Retinal pigment epithelial cell (primary cell): ENCODE measurements at regions not wholly inside any gene's neighbourhood (a gene's known extent, or its start where the extent isn't known, plus 50 kb on each side); places are given as distances from the start of the nearest gene placed in this dataset.
"Not testable (repeated sequence)": the region's sequence is repeated elsewhere in the genome, so short reads cannot be mapped to it uniquely, and the experiment has no call there.

Experiments used
- DNase-seq: peaks from one replicate; pipeline ENCODE4 v3.0.0-alpha.2; 2010; ENCODE audit warnings: low read depth
- H3K4me3 ChIP-seq: 2 replicates; pipeline ENCODE4 v1.5.1; 2011; ENCODE audit warnings: mild to moderate bottlenecking, low read length, control low read depth, moderate library complexity
- TF ChIP-seq, protein P1 (sequence below): conservative IDR thresholded peaks from 2 replicates; pipeline ENCODE4 v1.5.1; 2011; ENCODE audit warnings: low read depth, low read length, control low read depth, inconsistent platforms

DNA sequence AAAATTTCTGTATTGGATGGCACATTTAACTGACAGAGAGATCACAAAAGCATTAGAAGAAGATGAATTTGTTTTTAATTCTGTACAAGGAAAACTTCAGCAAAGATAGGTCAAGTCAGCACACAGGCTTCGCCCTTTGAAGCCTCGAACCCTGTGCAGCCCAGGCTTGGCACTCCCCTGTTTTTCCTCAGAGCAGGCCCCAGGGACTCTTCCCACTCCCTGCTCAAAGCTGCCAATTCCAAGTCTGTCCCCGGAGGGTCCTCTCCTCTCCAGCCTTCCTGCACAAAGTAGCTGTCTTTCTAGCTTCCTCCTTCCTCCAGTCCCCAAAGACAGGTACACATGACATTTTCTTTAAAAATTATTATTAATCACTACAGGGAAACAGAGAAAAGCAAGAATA, 466.3 kb downstream of the PPARGC1A start:
- TF ChIP-seq, protein P1, sequence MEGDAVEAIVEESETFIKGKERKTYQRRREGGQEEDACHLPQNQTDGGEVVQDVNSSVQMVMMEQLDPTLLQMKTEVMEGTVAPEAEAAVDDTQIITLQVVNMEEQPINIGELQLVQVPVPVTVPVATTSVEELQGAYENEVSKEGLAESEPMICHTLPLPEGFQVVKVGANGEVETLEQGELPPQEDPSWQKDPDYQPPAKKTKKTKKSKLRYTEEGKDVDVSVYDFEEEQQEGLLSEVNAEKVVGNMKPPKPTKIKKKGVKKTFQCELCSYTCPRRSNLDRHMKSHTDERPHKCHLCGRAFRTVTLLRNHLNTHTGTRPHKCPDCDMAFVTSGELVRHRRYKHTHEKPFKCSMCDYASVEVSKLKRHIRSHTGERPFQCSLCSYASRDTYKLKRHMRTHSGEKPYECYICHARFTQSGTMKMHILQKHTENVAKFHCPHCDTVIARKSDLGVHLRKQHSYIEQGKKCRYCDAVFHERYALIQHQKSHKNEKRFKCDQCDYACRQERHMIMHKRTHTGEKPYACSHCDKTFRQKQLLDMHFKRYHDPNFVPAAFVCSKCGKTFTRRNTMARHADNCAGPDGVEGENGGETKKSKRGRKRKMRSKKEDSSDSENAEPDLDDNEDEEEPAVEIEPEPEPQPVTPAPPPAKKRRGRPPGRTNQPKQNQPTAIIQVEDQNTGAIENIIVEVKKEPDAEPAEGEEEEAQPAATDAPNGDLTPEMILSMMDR = no peak
- no peak overlapping the region for H3K4me3 ChIP-seq
- DNase-seq = no peak

DNA sequence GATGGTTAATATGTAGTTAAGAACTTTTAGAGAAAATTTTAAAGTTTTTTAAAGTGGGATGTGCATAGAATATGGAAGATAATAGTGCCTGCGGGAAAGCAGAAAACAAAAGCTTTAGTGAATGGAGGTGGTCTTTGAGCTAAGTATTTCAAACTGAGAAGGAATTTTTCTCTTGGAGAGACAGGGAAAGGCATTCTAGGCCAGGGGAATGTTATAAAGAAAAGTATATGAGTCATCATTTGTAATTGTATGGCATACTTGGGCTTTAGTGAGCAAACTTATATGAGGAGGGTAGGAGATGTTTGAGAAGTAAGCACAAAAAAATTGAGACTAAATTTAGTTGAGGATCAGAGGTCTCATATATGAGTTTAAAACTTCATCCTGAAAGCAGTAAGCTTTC, 467.0 kb downstream of the PPARGC1A start:
- H3K4me3 ChIP-seq = no peak overlapping the region
- TF ChIP-seq, protein P1 = no peak
- no peak for DNase-seq

DNA sequence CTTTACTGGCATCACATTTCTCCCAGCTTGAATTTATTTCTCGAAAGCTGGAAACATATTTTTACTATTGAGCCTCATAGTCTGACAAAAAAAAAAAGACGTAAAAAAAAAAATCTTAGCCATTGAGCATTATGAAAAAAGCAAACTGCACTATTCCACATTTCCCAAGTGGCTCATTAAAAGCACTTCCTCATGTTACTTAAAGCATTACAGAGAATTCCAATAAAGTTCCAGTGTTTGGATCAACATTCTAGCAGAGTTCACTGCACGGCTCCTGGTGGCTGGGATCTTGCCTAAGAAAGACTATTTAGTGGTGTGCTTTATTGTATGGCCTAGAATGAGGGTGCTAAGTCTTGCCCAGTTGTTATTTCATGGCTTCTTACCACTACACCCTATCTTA, 476.2 kb downstream of the PPARGC1A start:
- H3K4me3 ChIP-seq = no peak overlapping the region
- DNase-seq = no peak
- TF ChIP-seq, protein P1 = no peak

DNA sequence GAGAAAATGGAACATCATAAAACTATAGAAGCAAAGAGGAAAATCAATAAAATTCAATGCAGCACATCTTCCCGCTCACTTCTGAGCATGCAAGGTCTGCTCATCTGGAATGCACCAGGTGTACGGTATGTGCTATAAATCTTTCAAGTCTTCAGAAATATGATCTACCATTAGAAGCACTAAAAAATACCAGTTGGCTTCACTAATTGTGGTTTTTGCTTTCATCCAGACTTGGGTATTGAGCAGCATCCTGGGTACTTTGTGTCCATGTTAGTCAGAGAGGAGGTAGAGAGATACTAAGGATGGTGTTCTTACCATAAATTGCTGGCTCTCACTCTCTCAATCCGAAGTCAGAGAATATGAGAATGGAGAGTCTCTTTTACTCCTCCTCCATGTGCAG, 477.1 kb downstream of the PPARGC1A start:
- no peak for DNase-seq
- H3K4me3 ChIP-seq = no peak overlapping the region
- TF ChIP-seq, protein P1 = no peak

DNA sequence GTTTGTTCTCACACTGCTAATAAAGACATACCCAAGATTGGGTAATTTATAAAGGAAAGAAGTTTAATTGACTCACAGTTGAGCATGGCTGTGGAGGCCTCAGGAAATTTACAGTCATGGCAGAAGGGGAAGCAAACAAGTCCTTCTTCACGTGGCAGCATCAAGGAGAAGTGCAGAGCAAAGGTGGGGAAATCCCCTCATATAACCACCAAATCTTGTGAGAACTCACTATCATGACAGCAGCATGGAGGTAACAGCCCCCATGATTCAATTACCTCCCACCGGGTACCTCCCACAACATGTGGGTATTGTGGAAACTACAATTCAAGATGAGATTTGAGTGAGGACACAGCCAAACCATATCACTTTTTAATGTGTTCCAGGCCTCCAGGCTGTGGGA, 480.9 kb downstream of the PPARGC1A start:
- not testable (repeated sequence) for DNase-seq, H3K4me3 ChIP-seq

DNA sequence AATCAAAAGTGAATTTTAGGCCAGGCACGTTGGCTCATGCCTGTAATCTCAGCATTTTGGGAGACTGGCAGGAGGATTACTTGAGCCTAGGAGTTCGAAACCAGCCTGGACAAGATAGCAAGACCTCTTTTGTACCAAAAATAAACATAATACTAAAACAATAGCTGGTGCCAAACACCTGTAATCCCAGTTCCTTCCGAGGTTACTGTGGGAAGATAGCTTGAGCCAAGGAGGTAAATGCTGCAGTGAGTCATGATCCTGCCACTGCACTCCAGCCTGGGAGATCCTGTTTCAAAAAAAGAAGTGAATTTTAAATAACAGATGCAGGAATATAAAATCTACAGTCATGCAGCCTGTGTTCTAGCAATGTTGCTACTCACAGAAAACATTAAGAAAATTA, 488.3 kb downstream of the PPARGC1A start:
- TF ChIP-seq, protein P1 = no peak
- H3K4me3 ChIP-seq = no peak overlapping the region
- no peak for DNase-seq

DNA sequence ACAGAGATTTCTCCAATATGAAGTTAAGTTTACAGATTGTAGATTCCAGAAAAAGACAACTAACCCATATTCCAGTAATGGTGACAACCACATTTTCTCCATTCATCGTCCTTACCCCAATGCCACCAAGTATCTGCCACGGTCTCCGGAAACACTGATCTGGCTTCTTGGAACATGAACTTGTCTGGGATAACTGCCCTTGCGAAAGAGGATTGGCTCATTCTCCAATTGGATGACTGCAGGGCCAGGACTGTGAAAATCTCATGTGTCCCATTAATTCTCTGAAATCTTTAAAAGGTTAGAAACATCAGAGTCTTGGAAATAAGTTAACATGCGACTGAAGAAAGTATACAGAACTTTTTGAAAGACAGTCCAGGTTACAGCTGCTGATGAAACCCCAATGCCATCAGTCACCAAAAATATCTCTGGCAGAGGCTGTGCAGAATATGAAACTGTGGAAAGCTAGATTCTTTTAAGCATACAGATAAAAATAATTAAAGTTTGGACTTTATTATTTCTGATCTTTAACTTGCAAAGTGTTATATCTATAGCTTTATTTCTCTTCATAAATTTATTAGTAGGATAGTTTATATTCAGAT, 496.9 kb downstream of the PPARGC1A start:
- H3K4me3 ChIP-seq = no peak overlapping the region
- no peak for DNase-seq
- TF ChIP-seq, protein P1 = no peak

DNA sequence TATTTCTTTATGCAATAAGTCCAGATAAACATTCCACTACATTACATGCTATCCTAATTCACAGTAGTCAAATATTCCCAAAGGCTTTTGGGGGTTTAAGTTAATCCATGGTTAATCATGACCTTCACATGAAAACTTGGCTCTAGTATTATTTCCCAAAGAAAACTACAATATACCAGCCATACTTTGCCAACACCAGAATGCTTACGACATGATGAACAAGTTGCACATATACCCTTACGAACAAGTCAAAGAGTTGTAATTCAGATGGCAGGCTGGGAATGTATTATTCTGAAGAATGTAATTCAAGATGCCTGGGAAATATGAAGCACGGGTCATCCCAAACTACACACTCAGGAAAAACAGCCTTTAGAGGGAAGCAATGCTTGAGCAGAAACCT, 499.6 kb downstream of the PPARGC1A start:
- TF ChIP-seq, protein P1 = no peak
- no peak for DNase-seq
- H3K4me3 ChIP-seq = no peak overlapping the region
